ENCODE measurements at regions not wholly inside any gene's neighbourhood (a gene's known extent, or its start where the extent isn't known, plus 50 kb on each side); places are given as distances from the start of the nearest gene placed in this dataset.

GRCh38 chr4:146998157-146998556 is 52.5 kb upstream of the TTC29 start:
- DNase-seq, result no peak

- DNase-seq, result no peak
Observed at GRCh38 chr4:147003956-147004809, 58.5 kb upstream of the TTC29 start.

GRCh38 chr4:147006229-147006628 is 60.6 kb upstream of the TTC29 start:
- no peak for DNase-seq

- DNase-seq, result no peak
Observed at GRCh38 chr4:147009875-147010274, 64.2 kb upstream of the TTC29 start.

GRCh38 chr4:147011411-147011810 is 65.7 kb upstream of the TTC29 start:
- DNase-seq, result no peak

GRCh38 chr4:147012059-147012707 is 66.5 kb upstream of the TTC29 start:
- DNase-seq, result no peak

GRCh38 chr4:147014946-147015345 is 69.3 kb upstream of the TTC29 start:
- DNase-seq, result no peak

GRCh38 chr4:147015491-147015890 is 69.8 kb upstream of the TTC29 start:
- DNase-seq, result no peak

- DNase-seq, result no peak
Observed at GRCh38 chr4:147017081-147017480, 71.4 kb upstream of the TTC29 start.

GRCh38 chr4:147019091-147019490 is 73.4 kb upstream of the TTC29 start:
- DNase-seq, result peak; percentile 30

GRCh38 chr4:147020456-147020855 is 74.8 kb upstream of the TTC29 start:
- DNase-seq, result no peak

GRCh38 chr4:147025042-147025441 is 79.4 kb upstream of the TTC29 start:
- DNase-seq, result no peak

- DNase-seq, result no peak
Observed at GRCh38 chr4:147029296-147029695, 83.6 kb upstream of the TTC29 start.

GRCh38 chr4:147034372-147034771 is 88.7 kb upstream of the TTC29 start:
- DNase-seq, result no peak

- no peak for DNase-seq
Observed at GRCh38 chr4:147037069-147037468, 91.4 kb upstream of the TTC29 start.

- DNase-seq, result no peak
Observed at GRCh38 chr4:147039976-147040575, 94.4 kb upstream of the TTC29 start.

- DNase-seq, result no peak
Observed at GRCh38 chr4:147040874-147041273, 95.2 kb upstream of the TTC29 start.

GRCh38 chr4:147041376-147041775 is 95.7 kb upstream of the TTC29 start:
- no peak for DNase-seq

- no peak for DNase-seq
Observed at GRCh38 chr4:147042046-147042445, 96.4 kb upstream of the TTC29 start.

GRCh38 chr4:147044241-147044640 is 98.6 kb upstream of the TTC29 start:
- DNase-seq, result no peak

- DNase-seq, result no peak
Observed at GRCh38 chr4:147049946-147050345, 104.3 kb upstream of the TTC29 start.

- no peak for DNase-seq
Observed at GRCh38 chr4:147050356-147050765, 104.7 kb upstream of the TTC29 start.

GRCh38 chr4:147052361-147052760 is 106.7 kb upstream of the TTC29 start:
- DNase-seq, result no peak

- DNase-seq, result no peak
Observed at GRCh38 chr4:147054228-147054872, 108.7 kb upstream of the TTC29 start.
